ENCODE measurements at regions not wholly inside any gene's neighbourhood (a gene's known extent, or its start where the extent isn't known, plus 50 kb on each side); places are given as distances from the start of the nearest gene placed in this dataset.
A peak's percentile ranks its signal among the peaks of the same experiment; 100 is the strongest.
"Not testable (repeated sequence)": the region's sequence is repeated elsewhere in the genome, so short reads cannot be mapped to it uniquely, and the experiment has no call there.

DNA sequence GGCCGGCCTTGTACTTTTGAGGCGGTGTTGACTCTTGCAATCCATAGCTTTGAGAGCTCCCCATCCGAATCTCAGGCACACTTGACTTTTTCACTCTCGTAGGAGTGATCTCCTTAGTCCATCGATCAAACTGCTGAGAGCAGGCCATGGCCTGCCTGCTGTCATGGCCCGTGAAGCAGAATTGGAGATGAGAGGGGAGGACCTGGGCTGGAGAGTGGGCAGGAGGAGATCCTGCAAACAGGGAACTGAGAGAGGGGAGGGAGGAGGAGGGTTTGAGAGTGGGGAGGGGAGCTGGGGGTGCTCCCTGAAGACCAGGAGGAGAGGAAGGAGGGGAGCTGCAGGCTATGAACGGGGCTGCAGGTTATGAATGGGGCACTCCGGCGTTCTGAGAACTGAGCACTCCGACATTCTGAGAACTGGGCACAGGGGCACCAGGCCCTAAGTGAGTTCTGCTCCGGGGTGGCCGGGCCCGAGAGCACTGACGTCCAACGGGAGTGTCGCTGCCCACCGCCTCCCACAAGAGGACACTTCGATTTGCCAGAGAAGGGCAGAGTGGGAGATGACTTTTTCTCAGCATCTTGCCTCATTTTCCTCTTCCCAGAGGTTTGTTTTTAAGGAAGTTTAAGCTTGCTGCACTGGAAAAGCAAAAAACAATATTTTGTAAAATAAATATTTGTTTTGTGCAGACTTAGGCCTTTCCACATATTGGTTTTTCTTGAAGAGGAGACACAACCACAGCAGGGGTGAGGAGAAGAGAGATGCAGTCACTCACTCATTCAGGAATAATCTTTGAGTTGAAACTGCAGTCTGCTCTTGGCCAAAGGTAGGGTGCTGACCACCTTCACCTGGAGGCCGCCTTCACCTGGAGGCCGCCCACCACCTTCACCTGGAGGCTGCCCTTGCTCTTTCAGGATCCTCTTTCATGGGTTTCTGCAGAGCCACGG lies 194.2 kb downstream of the NPIPB11 start:
- DNase-seq = peak; percentile 15

DNA sequence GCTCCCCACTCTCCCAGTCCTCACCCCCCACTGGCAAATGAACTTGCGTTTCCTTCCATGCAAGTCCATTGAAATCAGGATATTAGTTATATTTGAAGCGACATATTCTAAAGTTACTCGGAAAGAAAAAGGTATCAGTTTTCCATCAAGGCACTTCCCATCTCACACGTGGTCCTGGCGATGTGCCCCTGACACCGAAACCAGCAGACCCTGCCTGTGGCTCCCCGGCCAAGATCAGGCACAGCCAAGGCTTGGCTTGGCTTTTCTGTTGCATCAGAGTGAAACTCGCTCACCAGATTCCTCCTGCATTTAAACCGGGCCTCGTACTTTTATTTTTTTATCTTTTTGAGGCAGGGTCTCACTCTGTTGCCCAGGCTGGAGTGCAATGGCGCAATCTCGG lies 195.1 kb downstream of the NPIPB11 start:
- peak; percentile 33 for DNase-seq

DNA sequence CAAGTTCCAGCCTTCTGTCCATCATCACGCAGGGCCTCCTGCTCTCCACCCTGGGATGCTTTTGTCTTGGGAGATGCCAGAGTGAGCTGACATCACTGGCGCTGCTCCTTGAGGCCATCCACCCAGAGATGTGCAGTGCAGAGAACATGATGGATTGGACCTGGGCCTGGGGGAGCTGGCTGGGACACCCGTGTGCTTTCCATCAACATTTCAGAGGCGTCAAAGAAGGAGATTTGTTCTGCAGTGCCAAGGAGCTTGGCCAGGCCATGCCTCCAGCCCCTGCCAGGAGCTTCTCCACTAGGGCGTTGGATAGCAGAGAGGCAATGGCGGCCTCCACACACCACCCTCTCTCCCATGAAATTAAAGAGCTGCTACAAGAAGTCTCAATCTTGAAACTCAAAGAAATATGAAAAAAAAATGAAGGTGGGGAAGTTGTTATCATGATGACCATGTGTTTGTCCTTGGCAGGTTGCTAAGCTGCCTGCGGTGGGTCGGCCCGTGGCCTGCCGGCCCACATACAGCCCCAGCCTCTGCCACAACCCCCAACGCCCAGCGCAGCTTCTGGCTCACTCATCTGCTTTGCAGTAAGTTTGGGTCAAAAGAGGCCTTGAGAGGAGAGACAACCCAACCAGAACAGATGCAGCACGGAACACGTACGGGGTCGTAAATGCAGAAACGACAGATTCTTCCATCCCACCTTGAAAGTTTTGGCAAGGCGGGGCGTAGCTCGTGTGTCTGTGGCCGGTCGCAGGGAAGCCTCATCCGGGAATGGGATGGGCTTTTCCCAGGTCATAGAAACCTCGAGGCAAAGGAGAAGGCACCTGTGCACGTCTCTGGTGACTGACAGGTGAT lies 196.0 kb downstream of the NPIPB11 start:
- peak; percentile 8 for DNase-seq

DNA sequence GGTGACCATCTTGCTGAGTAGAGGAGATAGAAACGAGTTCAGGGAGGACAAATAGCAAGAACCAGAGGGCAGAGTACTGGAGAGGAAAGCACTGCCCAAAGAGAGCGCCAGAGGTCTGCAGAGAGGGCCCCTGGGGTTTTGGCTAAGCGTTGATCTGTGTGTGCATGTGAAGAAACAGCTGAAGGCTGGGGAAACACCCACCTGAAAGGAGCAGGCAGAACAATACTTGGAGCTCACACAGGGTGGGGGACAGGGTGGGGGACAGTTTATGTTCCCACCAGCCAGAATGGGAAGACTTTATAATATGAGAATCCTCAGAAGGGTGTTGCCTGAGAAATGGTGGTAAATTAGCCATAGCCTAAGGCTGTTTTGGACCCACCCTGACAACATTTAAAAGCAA lies 200.4 kb downstream of the NPIPB11 start:
- not testable (repeated sequence) for DNase-seq

DNA sequence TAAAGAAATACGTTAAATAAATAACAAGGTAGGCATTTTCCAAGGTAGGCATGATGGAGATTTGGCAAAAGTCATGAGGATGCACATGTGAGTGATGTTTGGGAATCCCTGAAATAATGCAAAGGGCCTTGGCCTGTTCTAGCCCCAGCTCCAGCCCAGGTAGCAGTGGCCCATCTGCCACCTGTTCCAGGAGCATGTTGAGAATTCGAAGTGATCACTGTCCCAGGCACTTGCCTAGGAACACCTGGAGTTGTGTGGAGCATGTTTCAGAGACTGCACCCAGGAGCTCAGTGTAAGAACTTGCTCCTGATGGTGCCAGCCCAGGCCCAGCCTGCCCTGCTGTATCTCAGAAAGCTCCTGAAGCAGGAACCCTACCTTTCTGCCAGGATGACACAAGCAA lies 201.4 kb downstream of the NPIPB11 start:
- not testable (repeated sequence) for DNase-seq

DNA sequence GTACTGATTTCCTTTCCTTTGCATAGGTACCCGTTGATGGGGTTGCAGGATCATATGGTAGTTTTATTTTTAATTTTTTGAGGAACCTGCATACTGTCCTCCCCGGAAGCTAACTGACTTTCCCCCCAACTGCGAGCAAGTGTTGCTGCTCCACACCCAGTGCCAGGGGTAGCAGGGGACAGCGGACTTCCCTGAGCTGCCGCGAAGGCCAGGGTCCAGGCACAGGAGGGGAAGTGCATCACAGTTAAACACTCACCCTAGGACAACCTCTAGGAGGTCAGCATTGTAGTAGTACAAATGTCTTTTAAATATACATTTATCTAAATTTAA lies 201.7 kb downstream of the NPIPB11 start:
- peak; percentile 8 for DNase-seq

DNA sequence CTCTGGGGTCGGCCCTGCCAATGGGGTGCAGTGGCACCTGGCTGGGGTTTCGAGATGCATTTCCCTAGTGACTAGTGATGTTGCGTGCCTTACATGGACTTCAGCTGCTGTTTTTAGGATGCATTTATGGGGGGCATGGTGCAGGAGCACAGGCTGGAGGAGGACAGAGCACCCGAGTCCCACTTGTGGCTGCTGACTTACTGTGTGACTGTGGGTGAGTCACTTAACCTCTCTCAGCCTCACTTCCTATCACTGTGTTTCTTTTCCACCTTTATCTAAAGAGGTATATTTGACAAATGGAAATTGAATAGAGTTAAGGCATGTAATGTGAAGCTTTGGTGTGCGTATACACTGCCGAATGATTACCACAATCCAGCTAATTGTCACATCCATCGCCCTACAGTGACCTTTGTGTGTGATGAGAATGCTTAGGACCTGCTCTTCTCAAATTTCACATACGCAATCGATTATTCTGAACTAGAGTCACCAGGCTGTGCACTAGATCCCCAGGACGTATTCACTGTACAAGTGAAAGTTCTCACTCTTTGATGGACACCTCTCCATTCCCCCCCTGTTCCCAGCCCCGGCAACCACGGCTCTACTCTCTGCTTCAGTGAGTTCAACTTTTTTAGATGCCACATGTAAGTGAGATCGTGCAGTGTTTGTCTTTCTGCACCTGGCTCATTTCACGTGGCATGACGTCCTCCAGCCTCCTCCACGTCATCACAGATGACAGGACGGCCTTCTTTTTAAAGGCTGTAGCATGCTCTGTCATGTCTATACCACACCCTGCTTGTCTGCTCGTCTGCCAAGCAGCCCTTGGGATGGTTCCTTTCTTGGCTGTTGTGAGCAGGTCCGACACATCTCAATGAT lies 202.3 kb downstream of the NPIPB11 start:
- peak; percentile 13 for DNase-seq

DNA sequence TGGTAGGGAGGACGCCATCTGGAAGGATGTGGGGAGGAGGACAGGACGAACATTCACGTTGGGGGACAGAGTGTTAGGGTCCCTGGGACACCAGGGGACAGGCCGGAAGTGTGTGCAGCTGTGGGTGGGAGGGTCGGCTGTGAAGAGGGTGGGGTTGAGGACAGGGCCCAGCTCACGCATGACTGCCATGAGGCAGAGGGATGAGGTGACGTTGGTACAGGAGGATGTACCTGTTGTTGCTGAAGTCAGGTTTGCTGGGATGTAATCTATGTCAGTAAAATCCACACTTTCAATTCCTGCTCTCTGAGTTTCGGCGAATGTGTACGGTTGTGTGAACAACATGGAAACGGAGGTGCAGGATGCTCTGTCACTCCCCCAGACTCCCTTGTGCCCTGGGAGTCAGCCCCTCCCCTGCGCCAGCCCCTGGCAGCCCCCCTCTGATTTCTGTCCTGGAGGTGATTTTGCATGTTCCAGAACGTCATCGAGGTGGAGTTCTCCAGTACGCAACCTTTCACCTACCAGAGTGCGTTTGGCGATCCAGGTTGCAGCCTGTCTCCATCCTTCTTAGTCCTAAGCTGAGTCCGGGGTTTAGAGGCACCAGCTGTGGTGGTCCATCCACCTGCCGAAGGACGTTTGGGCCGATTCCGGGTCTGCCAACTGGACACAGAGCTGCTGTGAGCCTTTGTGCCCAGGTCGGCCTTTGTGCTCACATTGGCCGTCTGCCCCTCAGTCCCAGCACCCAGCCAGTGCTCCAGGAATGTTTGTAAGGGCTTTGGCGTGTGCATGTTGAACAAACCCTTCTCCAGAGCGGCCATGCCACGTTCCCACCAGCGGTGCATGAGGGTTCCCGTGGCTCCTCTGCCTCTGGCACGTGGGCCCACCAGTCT lies 203.2 kb downstream of the NPIPB11 start:
- DNase-seq = peak; percentile 26

DNA sequence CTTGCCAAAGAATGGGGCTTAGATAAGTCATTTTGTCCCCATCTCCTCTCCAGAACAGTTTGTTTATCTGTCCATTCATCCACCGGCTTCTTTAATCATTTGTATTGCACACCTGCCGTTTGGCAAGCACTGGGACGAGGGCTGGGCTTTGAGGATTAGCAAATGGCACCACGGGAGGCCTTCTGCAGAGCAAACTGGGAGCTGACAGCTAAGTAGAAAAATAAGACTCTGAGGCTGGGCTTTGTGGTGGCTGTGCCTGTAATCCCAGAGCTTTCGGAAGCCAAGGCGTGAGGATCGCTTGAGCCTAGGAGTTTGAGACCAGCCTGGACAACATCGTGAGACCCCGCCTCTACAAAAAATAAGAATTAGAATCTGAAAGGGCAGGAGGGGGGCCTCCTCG lies 203.9 kb downstream of the NPIPB11 start:
- peak; percentile 18 for DNase-seq

DNA sequence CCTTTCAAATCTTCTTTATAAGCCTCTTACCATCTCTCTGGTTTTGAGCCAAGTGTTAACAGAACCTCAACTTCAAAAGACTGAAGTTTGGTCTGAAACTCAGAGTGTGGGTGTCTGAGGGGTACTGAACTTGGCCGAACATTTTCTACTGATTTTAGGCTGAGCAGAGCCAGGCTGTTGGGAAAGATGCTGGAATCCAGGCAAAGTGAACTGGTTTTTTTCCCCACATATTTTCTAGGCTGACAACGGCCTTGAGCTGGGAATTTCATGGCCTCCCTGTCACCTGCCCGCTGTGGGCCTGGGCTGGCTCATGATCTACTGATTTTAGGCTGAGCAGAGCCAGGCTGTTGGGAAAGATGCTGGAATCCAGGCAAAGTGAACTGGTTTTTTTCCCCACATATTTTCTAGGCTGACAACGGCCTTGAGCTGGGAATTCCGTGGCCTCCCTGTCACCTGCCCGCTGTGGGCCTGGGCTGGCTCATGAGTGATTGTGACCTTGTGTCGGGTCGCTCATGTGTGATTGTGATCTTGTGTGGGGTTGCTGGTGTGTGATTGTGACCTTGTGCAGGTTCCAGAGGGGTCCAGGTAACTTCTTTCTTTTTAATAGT lies 204.4 kb downstream of the NPIPB11 start:
- DNase-seq = peak; percentile 15

DNA sequence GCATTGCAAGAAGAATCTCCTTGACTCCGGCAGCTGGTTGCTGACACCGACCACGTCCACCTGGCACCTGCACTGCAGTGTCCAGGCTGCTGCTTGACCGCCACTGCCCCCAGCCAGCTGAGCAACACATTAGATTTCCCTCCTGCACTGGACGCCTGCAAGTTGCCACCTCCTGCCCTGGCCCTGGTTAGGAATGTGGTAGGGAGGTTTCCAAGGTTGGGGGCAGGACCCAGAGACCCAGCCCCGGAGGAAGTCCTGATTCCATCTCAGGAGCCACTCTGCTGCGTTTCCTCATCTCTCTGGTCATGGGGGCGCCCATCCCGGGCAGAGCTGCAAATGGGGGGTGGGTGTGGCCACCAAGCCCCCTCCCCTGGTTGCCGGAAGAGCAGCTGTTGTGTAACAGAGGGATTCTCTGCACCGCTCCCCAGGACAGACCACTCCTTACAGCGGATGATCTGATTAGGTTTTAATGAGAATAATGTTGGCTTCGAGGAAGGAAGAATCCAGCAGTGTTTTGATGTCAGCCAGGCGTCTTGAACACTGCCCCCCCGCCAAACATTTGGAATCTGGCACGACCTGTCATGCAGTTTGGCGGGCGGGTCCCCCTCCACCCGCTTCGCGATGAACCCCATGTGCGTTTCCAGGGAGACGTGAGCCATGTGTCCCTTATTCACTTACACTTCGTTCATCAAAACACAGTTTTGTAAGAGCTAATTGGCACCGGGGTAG lies 205.1 kb downstream of the NPIPB11 start:
- peak; percentile 57 for DNase-seq

DNA sequence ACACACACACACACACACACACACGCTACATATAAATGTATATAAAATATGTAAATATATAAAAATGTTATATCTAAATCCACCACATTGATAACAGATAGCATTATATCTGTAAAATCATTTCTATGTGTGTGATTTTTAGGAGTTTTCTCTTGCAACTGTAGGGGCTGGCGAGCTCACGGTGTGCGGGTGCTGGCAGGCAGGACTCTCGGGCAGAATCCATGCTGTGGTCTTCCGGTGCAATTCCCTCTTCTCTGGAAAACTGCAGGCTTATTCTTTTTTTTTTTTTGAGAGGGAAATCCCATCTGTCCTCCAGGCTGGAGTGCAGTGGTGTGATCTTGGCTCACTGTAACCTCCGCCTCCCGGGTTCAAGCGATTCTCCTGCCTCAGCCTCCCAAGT lies 205.8 kb downstream of the NPIPB11 start:
- DNase-seq = not testable (repeated sequence)

DNA sequence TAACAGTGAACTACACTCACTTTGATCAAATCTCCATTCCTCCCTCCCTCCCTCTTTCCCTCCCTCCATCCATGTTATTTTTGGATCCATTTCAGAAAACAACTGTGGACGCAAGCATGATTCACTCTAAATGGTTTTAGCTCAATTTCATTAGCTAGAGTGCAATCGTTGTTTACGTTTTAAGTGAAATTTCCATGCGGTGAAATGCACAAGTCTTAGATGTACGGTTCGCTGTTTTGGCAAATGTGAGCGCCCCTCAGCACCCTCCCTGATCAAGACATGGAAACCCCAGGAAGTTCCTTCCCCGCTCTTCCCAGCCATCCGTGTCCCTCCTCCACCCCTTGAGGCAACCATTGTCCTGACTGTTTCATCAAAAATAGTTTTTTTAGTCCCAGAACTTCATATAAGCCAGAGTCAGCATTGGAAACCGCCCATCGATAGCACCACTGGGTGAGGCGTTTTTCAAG lies 206.3 kb downstream of the NPIPB11 start:
- DNase-seq = peak; percentile 24

DNA sequence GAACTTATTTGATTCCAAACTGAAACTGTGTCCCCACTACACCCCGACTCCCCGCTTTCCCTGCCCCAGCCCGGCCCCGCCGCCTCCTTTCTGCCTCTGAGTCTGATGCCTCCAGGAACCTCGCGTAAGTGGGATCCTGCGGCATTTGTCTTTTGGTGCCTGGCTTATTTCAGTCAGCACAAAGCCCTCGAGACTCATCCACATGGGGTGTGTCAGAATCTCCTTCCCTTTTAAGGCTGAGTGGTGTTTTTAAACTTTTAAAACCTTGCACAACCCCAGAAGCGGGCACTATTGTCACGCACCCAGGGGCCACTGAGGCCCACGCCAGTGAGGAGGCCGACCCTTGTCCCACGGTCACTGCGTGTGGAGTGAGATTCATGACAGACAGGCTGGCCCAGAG lies 206.9 kb downstream of the NPIPB11 start:
- peak; percentile 37 for DNase-seq

DNA sequence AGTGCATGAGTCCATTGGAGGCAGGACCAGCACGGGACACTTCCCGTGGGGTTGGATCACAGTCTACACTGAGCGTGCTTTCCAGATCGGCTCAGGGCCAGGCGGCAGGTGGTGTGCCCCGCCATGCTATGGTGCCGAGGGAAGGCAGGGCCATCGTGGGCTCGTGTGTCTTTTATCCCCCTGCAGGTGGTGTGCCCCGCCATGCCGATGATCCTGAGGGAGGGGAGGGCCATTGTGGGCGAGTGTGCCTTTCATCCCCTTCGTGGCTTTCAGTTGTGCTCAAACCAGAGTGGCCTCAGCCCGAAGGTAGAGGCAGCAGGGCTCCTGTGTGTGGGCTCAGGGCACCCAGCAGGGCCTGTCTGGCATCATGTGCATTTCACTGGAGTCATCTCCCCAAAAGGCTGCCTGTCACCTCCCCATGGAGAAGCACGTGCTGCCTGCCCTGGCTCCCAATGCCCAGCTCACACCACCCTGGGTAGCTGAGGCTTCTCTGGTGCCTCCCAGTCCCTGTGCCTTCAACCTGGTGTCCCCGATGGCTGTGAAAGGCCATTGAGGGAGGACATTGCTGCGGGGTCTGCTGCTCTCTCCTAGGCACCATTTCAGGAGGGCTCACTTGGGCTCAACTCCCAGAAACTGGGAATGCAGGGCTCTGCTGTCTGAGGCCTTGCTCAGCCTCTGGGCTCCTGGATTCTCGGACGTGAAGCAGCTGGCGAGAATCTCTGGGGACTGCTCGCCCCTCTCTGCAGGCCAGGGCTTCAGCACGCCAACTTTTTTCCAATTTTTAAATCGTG lies 207.6 kb downstream of the NPIPB11 start:
- DNase-seq = peak; percentile 17

DNA sequence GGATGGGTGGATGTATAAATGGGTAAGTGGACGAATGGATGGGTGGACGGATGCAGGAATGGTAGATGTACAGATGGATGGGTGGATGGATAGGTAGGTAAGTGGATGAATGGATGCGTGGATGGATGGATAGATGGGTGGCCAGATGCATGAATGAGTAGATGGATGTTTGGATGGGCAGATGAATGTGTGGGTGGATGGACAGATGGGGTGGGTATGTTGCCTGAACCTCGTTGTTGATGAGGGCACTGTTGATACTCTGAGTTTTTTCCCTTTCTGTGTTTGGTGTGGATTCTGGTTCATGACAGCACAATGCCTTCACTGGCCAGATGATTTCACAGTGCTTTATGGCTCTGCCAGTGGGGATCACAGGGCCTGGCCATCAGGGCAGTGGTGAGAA lies 208.3 kb downstream of the NPIPB11 start:
- peak; percentile 10 for DNase-seq

DNA sequence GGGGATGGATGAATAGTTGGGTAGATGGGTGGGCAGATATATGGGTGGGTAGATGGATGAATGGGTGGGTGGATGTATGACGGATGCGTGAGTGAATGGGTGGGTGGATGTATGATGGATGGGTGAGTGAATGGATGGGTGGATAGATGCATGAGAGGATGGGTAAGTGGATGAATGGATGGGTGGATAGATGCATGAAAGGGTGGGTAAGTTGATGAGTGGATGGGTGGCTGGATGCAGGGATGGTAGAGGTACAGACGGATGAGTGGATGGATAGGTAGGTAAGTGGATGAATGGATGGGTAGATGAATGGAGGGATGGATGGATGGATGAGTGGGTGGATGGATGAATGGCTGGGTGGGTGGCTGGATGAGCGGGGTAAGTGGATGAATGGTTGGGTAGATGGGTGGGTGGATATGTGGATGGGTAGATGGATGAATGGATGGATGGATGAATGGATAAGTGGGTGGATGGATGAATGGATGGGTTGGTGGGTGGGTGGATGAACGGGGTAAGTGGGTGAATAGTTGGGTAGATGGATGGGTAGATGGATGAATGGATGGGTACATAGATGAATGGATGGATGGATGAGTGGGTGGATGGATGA lies 208.9 kb downstream of the NPIPB11 start:
- peak; percentile 6 for DNase-seq

DNA sequence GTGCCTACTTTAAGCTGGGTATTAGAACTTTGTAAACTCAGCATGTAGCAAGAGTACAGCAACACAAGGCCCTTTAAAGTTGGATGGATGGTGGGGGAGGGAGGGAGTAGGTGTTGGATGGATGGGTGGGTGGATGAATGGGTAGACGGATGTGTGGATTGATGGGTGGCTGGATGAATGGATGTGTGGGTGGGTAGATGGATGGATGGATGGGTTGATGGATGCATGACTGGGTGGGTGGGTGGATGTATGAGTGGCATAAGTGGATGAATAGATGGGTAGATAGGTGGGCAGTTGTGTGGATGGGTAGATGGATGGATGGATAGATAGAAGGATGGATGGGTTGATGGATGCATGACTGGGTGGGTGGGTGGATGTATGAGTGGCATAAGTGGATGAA lies 209.8 kb downstream of the NPIPB11 start:
- not testable (repeated sequence) for DNase-seq

All from left hindlimb (tissue), 1 donor.